RPMI8226 (cell line): ENCODE measurements at regions not wholly inside any gene's neighbourhood (a gene's known extent, or its start where the extent isn't known, plus 50 kb on each side); places are given as distances from the start of the nearest gene placed in this dataset.
A peak's percentile ranks its signal among the peaks of the same experiment; 100 is the strongest.
"Not testable (repeated sequence)": the region's sequence is repeated elsewhere in the genome, so short reads cannot be mapped to it uniquely, and the experiment has no call there.

Source experiments
- DNase-seq: peaks from one replicate; pipeline ENCODE4 v3.0.0-alpha.2; 2015

- no peak for DNase-seq
Measured at GRCh38 chr14:65975865-65976264, 510.3 kb upstream of the CCDC196 start.

GRCh38 chr14:65976761-65977404, 509.3 kb upstream of the CCDC196 start:
- no peak for DNase-seq

- no peak for DNase-seq
Measured at GRCh38 chr14:65981192-65981843, 504.9 kb upstream of the CCDC196 start.

GRCh38 chr14:65986041-65986440, 500.1 kb upstream of the CCDC196 start:
- DNase-seq = no peak

- DNase-seq = no peak
Measured at GRCh38 chr14:65989981-65990380, 496.2 kb upstream of the CCDC196 start.

GRCh38 chr14:65991104-65991503, 495.1 kb upstream of the CCDC196 start:
- no peak for DNase-seq

- not testable (repeated sequence) for DNase-seq
Measured at GRCh38 chr14:65991935-65992334, 494.2 kb upstream of the CCDC196 start.

GRCh38 chr14:65993103-65993502, 493.1 kb upstream of the CCDC196 start:
- DNase-seq = peak; percentile 2

GRCh38 chr14:65993996-65994395, 492.2 kb upstream of the CCDC196 start:
- DNase-seq = no peak

GRCh38 chr14:65997347-65997746, 488.8 kb upstream of the CCDC196 start:
- DNase-seq = no peak

- no peak for DNase-seq
Measured at GRCh38 chr14:65999865-66000264, 486.3 kb upstream of the CCDC196 start.

GRCh38 chr14:66000766-66001165, 485.4 kb upstream of the CCDC196 start:
- no peak for DNase-seq

- no peak for DNase-seq
Measured at GRCh38 chr14:66001356-66001755, 484.8 kb upstream of the CCDC196 start.

GRCh38 chr14:66003082-66003730, 483.0 kb upstream of the CCDC196 start:
- DNase-seq = no peak

GRCh38 chr14:66005900-66006434, 480.2 kb upstream of the CCDC196 start:
- no peak for DNase-seq

GRCh38 chr14:66008631-66009030, 477.5 kb upstream of the CCDC196 start:
- no peak for DNase-seq

GRCh38 chr14:66009089-66009488, 477.1 kb upstream of the CCDC196 start:
- DNase-seq = no peak

- DNase-seq = no peak
Measured at GRCh38 chr14:66010695-66011094, 475.5 kb upstream of the CCDC196 start.

GRCh38 chr14:66011855-66012254, 474.3 kb upstream of the CCDC196 start:
- DNase-seq = no peak

- not testable (repeated sequence) for DNase-seq
Measured at GRCh38 chr14:66013607-66014006, 472.6 kb upstream of the CCDC196 start.

- DNase-seq = no peak
Measured at GRCh38 chr14:66015071-66015780, 470.9 kb upstream of the CCDC196 start.

- DNase-seq = no peak
Measured at GRCh38 chr14:66017927-66018326, 468.2 kb upstream of the CCDC196 start.

- DNase-seq = no peak
Measured at GRCh38 chr14:66022526-66022925, 463.6 kb upstream of the CCDC196 start.
